Lower lobe of right lung (tissue), 2 donors: ENCODE measurements at regions not wholly inside any gene's neighbourhood (a gene's known extent, or its start where the extent isn't known, plus 50 kb on each side); places are given as distances from the start of the nearest gene placed in this dataset.
A peak's percentile ranks its signal among the peaks of the same experiment; 100 is the strongest.

Experiments
- ATAC-seq, 2 donors: fragments of 200-7000 bp; cut with Tn5 transposase; one replicate each; pipeline ENCODE4 v1.9.1; 2020 to 2022; ENCODE audit warnings: mild to moderate bottlenecking in 2 of 2, moderate library complexity in 2 of 2
- DNase-seq: peaks from one replicate; pipeline ENCODE4 v3.0.0-alpha.2; 2020
- H3K27ac ChIP-seq: fragments of 200-600 bp; one replicate; pipeline ENCODE4 v1.8.0; 2022
- H3K27me3 ChIP-seq: fragments of 200-600 bp; one replicate; pipeline ENCODE4 v1.8.0; 2022; ENCODE audit warnings: low read depth
- H3K36me3 ChIP-seq: fragments of 200-600 bp; one replicate; pipeline ENCODE4 v1.8.0; 2022; ENCODE audit warnings: mild to moderate bottlenecking
- H3K4me1 ChIP-seq: fragments of 200-600 bp; one replicate; pipeline ENCODE4 v1.8.0; 2022
- H3K4me3 ChIP-seq: fragments of 200-600 bp; one replicate; pipeline ENCODE4 v1.8.0; 2022; ENCODE audit warnings: mild to moderate bottlenecking
- H3K9me3 ChIP-seq: fragments of 200-600 bp; one replicate; pipeline ENCODE4 v1.8.0; 2022
- CTCF ChIP-seq: fragments of 200-600 bp; IDR thresholded peaks from one replicate; pipeline ENCODE4 v1.8.0; 2022; ENCODE audit warnings: antibody characterized with exemption, mild to moderate bottlenecking
- intact Hi-C: fragments of 100-400 bp; cut with DNase I; formaldehyde crosslinking; loops from one replicate; pipeline ENCODE4 v1.11.0; 2022
- donor health status: DM: no; HTN: yes; CAD: no; lungs with severe emphysema.

DNA sequence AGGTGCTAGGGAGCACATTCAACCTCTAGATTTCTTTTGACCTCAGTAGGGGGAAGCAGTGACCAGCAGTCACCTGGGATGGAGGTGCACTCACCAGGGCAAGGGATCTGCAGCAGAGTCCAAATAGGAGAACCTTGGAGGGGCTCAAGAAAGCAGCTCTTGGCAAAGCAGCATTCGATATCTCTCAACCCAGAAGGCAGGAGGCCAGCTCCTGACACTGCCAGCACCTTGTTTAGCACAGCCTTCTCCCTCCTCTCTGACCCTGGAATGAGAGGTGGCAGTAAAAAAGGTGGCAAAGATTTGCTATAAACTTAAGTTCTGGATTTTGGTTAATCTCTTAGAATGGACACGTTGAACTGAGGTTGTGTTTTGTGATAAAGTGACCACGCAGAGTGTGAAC is 107.9 kb downstream of the AQP9 start:
- Histone ChIP-seq H3K4me3 (no peak overlapping the region), H3K27me3 (no peaks in the 10 kb centered on the region), H3K4me1 (peaks cover 9% of the 10 kb centered on the region), H3K36me3 (no peaks in the 10 kb centered on the region), H3K27ac (no peak overlapping the region), H3K9me3 (no peaks in the 10 kb centered on the region)
- DNase-seq: no peak
- TF ChIP-seq CTCF: no peak
- no peak for ATAC-seq
- intact Hi-C loops: no loop called here

DNA sequence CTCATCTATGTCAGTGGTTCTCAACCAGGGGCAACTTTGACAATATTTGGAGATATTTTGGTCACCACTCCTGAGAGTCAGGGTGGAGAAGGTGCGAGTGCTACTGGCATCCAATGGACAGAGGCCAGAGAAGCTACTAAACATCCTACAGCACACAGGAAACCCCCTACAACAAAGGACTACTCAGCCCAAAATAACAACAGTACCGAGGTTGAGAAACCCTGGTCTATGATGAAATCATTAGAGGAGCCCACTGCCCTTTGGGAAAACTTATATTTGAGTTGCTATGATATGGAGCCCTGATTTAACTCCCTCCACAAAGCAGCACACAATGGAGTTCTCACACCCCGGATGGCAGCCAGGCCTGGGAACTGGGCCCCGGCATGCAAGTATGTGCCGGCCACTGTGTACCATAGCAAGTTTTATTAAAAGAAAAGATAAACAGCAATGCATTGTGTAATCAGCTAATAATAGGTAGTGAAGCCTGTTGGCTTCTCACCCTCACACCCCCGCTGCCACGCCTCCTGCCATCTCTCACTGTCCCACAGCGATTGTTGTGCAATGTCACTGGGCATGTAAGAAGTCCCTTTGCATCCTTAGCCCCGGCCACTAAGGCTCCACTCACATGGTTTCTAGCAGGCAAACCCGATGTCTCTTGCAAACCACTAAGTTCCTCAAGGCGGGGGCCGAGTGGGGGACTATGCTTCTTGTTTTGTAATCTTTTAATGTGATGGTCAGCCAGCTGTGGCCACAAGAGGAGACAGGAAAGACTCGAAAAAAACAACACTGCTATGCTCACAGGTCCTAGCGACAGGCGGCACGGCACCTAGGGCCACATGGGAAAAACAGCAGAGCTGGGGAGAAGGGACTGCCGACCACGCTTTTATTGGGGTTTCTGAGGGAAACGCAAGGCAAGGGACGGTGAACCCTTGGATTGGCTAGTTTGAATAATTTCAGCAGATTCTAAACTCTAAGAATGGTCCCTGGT is 110.0 kb downstream of the AQP9 start:
- Histone ChIP-seq H3K4me1 (peaks cover 9% of the 10 kb centered on the region), H3K36me3 (no peaks in the 10 kb centered on the region), H3K4me3 (no peak overlapping the region), H3K27me3 (no peaks in the 10 kb centered on the region), H3K9me3 (no peaks in the 10 kb centered on the region), H3K27ac (no peak overlapping the region)
- intact Hi-C loops: no loop called here
- peak; percentile 90 to 94 for ATAC-seq
- no peak for TF ChIP-seq CTCF
- peak; percentile 91 for DNase-seq

- peaks cover 9% of the 10 kb centered on the region for H3K4me1 ChIP-seq
- ATAC-seq (no peak), DNase-seq (no peak)
- H3K27ac ChIP-seq: no peak overlapping the region
- intact Hi-C loops: no loop called here
- no peak overlapping the region for H3K4me3 ChIP-seq
- TF ChIP-seq CTCF: no peak
- H3K27me3 ChIP-seq: no peaks in the 10 kb centered on the region
- no peaks in the 10 kb centered on the region for H3K9me3 ChIP-seq
- no peaks in the 10 kb centered on the region for H3K36me3 ChIP-seq
Observed at GRCh38 chr15:58249646-58250312, 111.6 kb downstream of the AQP9 start.

DNA sequence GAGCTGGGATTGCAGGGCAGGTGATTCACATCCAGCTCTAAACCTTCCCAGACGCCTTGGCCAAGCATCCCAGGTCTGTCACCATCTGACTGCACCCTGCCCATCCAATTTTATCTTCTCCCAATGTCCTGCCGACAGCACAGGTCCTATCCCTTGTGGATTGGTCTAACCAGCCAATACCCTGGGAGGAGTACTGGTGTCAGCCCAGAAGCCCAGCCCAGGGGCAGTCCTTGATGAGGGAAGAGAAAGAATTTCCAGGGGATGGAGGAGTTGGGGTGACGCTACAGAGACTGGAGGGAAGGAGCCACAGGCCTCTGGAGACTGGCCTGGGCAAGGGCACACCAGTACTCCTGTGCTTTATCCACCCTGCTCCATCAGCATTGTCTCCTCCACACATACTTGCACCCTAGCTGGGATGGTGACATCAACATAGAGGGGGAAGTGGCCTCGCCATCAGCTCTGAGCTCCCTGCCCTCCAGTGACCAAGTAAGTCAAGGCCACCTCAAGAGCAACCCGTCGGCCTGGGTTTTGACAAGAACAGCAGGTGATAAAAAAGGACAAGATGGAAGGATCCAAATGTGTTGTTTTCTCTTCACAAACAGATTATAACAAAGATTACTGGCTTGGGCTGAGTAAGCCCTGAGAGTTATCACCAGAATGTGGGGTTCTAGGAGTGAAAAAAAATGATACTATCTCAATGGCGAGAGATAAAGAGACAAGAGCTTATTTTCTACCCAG is 114.6 kb downstream of the AQP9 start:
- Histone ChIP-seq H3K4me1 (peaks cover 5% of the 10 kb centered on the region), H3K27ac (no peak overlapping the region), H3K9me3 (no peaks in the 10 kb centered on the region), H3K4me3 (no peak overlapping the region), H3K27me3 (no peaks in the 10 kb centered on the region), H3K36me3 (no peaks in the 10 kb centered on the region)
- TF ChIP-seq CTCF: no peak
- intact Hi-C loops: no loop called here
- ATAC-seq (no peak), DNase-seq (no peak)

DNA sequence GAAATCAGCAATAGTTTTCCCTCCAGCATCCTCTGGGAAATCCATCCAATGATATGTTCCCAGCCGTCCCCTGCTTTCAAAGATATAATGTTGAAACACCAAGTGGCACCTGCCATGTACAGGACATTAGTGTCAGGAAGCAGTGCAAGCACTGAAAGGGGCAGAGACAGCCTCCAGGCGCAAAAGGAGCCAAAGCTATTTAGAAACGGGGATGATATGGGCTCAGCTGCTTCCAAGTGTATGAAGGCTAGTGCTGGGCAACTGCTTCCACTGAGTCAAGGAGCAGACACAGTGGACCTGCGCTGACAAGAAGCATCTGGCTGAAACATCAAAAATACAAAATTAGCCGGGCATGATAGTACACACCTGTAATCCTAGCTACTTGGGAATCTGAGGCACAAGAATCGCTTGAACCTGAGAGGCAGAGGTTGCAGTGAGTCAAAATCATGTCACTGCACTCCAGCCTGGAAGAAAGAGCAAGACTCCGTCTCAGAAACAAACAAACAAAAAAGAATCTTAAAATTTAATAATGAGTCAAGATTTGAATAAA is 119.7 kb downstream of the AQP9 start:
- no peaks in the 10 kb centered on the region for H3K4me1 ChIP-seq
- H3K9me3 ChIP-seq: no peaks in the 10 kb centered on the region
- H3K27me3 ChIP-seq: no peaks in the 10 kb centered on the region
- no peak for TF ChIP-seq CTCF
- no peak overlapping the region for H3K27ac ChIP-seq
- ATAC-seq (no peak), DNase-seq (no peak)
- intact Hi-C loops: no loop called here
- no peak overlapping the region for H3K4me3 ChIP-seq
- H3K36me3 ChIP-seq: no peaks in the 10 kb centered on the region
